ENCODE measurements at regions not wholly inside any gene's neighbourhood (a gene's known extent, or its start where the extent isn't known, plus 50 kb on each side); places are given as distances from the start of the nearest gene placed in this dataset.
A peak's percentile ranks its signal among the peaks of the same experiment; 100 is the strongest.

- no peaks in the 10 kb centered on the region for H3K36me3 ChIP-seq
- H3K4me3 ChIP-seq, result no peak overlapping the region
- no peak overlapping the region for H3K27ac ChIP-seq
- no peaks in the 10 kb centered on the region for H3K9me3 ChIP-seq (replicated peaks in 1 of 11)
- no peak overlapping the region for H3K9ac ChIP-seq
- no peaks in the 10 kb centered on the region; a peak in 1 of 22 replicates for H4K20me1 ChIP-seq
- H3K4me1 ChIP-seq, result peaks cover 0 to 6% (median 2%) of the 10 kb centered on the region in 10 experiments; a peak in 4 of 20 replicates
- TF ChIP-seq Cebpa-rat (IDR thresholded peaks at IDR 0.05), result no peak
- peak overlapping the region in 6 of 11 experiments; percentile 5 to 60 (median 33); a peak in 5 of 22 replicates for H3K4me2 ChIP-seq
- no peaks in the 10 kb centered on the region for H3K27me3 ChIP-seq
Measured at GRCh38 chr16:54336631-54337204, 50.1 kb upstream of the IRX3 start.
